ENCODE measurements at regions not wholly inside any gene's neighbourhood (a gene's known extent, or its start where the extent isn't known, plus 50 kb on each side); places are given as distances from the start of the nearest gene placed in this dataset.
"Not testable (repeated sequence)": the region's sequence is repeated elsewhere in the genome, so short reads cannot be mapped to it uniquely, and the experiment has no call there.

DNA sequence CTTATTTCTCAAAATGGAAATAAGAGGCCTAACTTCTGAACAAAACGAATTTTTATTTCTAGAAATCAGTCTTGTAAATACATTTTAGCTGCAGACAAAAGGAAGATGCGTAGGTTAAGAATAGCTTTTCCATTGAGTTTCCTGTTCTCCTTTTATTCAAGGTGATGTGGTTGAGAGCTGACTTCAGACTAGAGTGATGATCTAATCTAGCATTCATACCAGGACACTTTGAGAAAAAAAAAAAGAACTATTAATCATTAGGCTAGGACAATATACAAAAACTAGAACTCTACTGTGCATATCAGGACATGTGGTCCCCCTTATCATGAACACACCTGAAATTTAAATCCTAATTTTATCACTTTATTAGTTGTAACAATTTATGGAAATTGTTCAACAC is 884.5 kb upstream of the EPHA5 start:
- Histone ChIP-seq H3K27ac (no peak overlapping the region), H3K9me3 (peaks cover 0 to 29% (median 13%) of the 10 kb centered on the region in 11 donors), H3K27me3 (no peaks in the 10 kb centered on the region), H3K36me3 (no peaks in the 10 kb centered on the region), H3K4me3 (no peak overlapping the region), H3K4me1 (no peaks in the 10 kb centered on the region)
- ATAC-seq: no peak
- TF ChIP-seq CTCF (IDR thresholded peaks at IDR 0.05): no peak
- intact Hi-C loops (cut with DNase I): no loop called here
- 54 to 59% methylated on average over 2 of the region's 2 CpGs for WGBS, 2 donors
- DNase-seq: no peak

DNA sequence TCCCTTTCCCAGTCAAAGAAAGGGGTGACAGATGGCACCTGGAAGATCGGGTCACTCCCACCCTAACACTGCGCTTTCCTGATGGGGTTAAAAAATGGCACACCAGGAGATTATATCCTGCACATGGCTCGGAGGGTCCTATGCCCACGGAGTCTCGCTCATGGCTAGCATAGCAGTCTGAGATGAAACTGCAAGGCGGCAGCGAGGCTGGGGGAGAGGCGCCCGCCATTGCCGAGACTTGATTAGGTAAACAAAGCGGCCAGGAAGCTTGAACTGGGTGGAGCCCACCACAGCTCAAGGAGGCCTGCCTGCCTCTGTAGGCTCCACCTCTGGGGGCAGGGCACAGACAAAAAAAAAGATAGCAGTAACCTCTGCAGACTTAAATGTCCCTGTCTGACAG is 875.0 kb upstream of the EPHA5 start:
- H3K27me3 ChIP-seq; H3K36me3 ChIP-seq; H3K4me3 ChIP-seq; H3K27ac ChIP-seq; DNase-seq; intact Hi-C loops (cut with DNase I); H3K4me1 ChIP-seq; ATAC-seq: not testable (repeated sequence)
- peaks cover 0 to 24% (median 0%) of the 10 kb centered on the region in 11 donors for H3K9me3 ChIP-seq
- 92 to 98% methylated on average over 11 of the region's 11 CpGs for WGBS, 2 donors

- DNase-seq (no peak), ATAC-seq (no peak)
- 83 to 88% methylated on average over 2 of the region's 2 CpGs for WGBS, 2 donors
- Histone ChIP-seq H3K9me3 (peaks cover 0 to 14% (median 0%) of the 10 kb centered on the region in 11 donors), H3K27ac (no peak overlapping the region), H3K4me1 (no peaks in the 10 kb centered on the region), H3K4me3 (no peak overlapping the region), H3K36me3 (no peaks in the 10 kb centered on the region), H3K27me3 (no peaks in the 10 kb centered on the region)
- no peak for TF ChIP-seq CTCF (IDR thresholded peaks at IDR 0.05)
- intact Hi-C loops (cut with DNase I): no loop called here
These were observed 874.0 kb upstream of the EPHA5 start for GRCh38 chr4:66544281-66544680.

GRCh38 chr4:66539745-66540144 is 869.5 kb upstream of the EPHA5 start:
- ATAC-seq: no peak
- intact Hi-C loops (cut with DNase I): no loop called here
- no peak for DNase-seq
- no peak for TF ChIP-seq CTCF (IDR thresholded peaks at IDR 0.05)
- Histone ChIP-seq H3K36me3 (no peaks in the 10 kb centered on the region), H3K27me3 (no peaks in the 10 kb centered on the region), H3K27ac (no peak overlapping the region), H3K4me3 (no peak overlapping the region), H3K9me3 (peaks cover 0 to under 1% (median 0%) of the 10 kb centered on the region in 11 donors), H3K4me1 (no peaks in the 10 kb centered on the region)
- 71 to 76% methylated on average over 4 of the region's 4 CpGs for WGBS, 2 donors

DNA sequence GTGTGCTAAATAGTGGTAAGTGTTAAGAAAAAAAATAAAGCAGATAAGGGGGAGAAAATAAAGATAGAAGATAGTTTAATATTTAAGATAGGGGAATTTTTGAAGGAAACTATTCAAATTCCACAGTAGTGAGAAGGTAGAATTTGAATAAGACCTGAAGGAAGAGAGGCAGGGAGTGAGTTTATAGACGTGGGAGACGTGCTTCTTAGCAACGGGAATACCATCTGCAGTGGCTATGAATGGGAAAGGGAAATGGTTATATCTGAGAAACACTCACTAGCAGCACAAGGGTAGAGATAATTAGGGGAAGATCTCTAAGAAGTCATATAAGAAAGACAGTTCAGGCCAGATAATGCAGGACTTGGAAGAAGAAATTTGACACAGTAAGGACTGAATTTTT is 854.5 kb upstream of the EPHA5 start:
- WGBS, 2 donors: 35 to 47% methylated on average over 3 of the region's 3 CpGs
- H3K27ac ChIP-seq: no peak overlapping the region
- no peak for DNase-seq

More for the DNA sequence above, 854.5 kb upstream of the EPHA5 start:
- Histone ChIP-seq H3K9me3 (peaks cover 0 to 18% (median 0%) of the 10 kb centered on the region in 11 donors), H3K36me3 (no peaks in the 10 kb centered on the region), H3K4me1 (no peaks in the 10 kb centered on the region), H3K27me3 (no peaks in the 10 kb centered on the region), H3K4me3 (no peak overlapping the region)
- intact Hi-C loops (cut with DNase I): no loop called here
- TF ChIP-seq CTCF (IDR thresholded peaks at IDR 0.05): no peak
- no peak for ATAC-seq

All from heart right ventricle (tissue), 16 donors.